MM.1S (cell line): ENCODE measurements at regions not wholly inside any gene's neighbourhood (a gene's known extent, or its start where the extent isn't known, plus 50 kb on each side); places are given as distances from the start of the nearest gene placed in this dataset.

Source experiments
- DNase-seq: peaks from one replicate; pipeline ENCODE4 v3.0.0-alpha.2; 2015
- H2AFZ ChIP-seq: fragments of 300-600 bp; sonication (generic); 2 replicates; pipeline ENCODE4 v1.6.0; 2016; ENCODE audit warnings: antibody characterized with exemption, low read length
- H3F3A ChIP-seq: fragments of 300-600 bp; sonication (generic); 2 replicates; pipeline ENCODE4 v1.6.1; 2016; ENCODE audit warnings: mild to moderate bottlenecking, antibody characterized with exemption, low read length, moderate library complexity, mixed read lengths; ENCODE audit not compliant: insufficient read depth
- H3K27ac ChIP-seq: fragments of 300-600 bp; sonication (generic); 2 replicates; pipeline ENCODE4 v1.5.1; 2016; ENCODE audit warnings: mild to moderate bottlenecking, low read length
- H3K27me3 ChIP-seq: fragments of 300-600 bp; sonication (generic); replicated peaks from 2 replicates; pipeline ENCODE4 v1.6.0; 2016; ENCODE audit warnings: low read length; ENCODE audit not compliant: insufficient read depth
- H3K36me3 ChIP-seq: fragments of 300-600 bp; sonication (generic); replicated peaks from 2 replicates; pipeline ENCODE4 v1.6.1; 2016; ENCODE audit warnings: mild to moderate bottlenecking, low read length, mixed read lengths; ENCODE audit not compliant: insufficient read depth
- H3K4me1 ChIP-seq: fragments of 300-600 bp; sonication (generic); 2 replicates; pipeline ENCODE4 v1.6.1; 2016; ENCODE audit warnings: low read length, mixed read lengths
- H3K4me2 ChIP-seq: fragments of 300-600 bp; sonication (generic); 2 replicates; pipeline ENCODE4 v1.6.0; 2016; ENCODE audit warnings: low read depth, low read length
- H3K4me3 ChIP-seq: fragments of 300-600 bp; sonication (generic); 2 replicates; pipeline ENCODE4 v1.5.1; 2016; ENCODE audit warnings: low read length, mixed read lengths
- H3K79me2 ChIP-seq: fragments of 300-600 bp; sonication (generic); 2 replicates; pipeline ENCODE4 v1.6.1; 2016; ENCODE audit warnings: mixed run types, low read length, mixed read lengths
- H3K9ac ChIP-seq: fragments of 300-600 bp; sonication (generic); 2 replicates; pipeline ENCODE4 v1.6.1; 2016; ENCODE audit warnings: low read length, mixed read lengths
- H3K9me2 ChIP-seq: fragments of 300-600 bp; sonication (generic); replicated peaks from 2 replicates; pipeline ENCODE4 v1.6.1; 2016; ENCODE audit warnings: mild to moderate bottlenecking, low read length, mixed read lengths; ENCODE audit not compliant: insufficient read depth
- H3K9me3 ChIP-seq: fragments of 300-600 bp; sonication (generic); replicated peaks from 2 replicates; pipeline ENCODE4 v1.6.1; 2016; ENCODE audit warnings: mild to moderate bottlenecking, low read length, mixed read lengths; ENCODE audit not compliant: insufficient read depth
- H4K20me1 ChIP-seq: fragments of 300-600 bp; sonication (generic); 2 replicates; pipeline ENCODE4 v1.6.1; 2016; ENCODE audit warnings: mild to moderate bottlenecking, low read length, moderate library complexity, mixed read lengths; ENCODE audit not compliant: insufficient read depth
- EZH2 ChIP-seq: fragments of 300-600 bp; sonication (generic); optimal IDR thresholded peaks from 2 replicates; pipeline ENCODE3; 2017; ENCODE audit warnings: low read depth, mild to moderate bottlenecking, antibody characterized with exemption, low read length, mixed read lengths
- EZH2phosphoT487 ChIP-seq: fragments of 300-600 bp; sonication (generic); IDR thresholded peaks from 2 replicates; pipeline ENCODE4 v1.6.1; 2018; ENCODE audit warnings: antibody characterized with exemption, low read length
- TF ChIP-seq, protein P1 (sequence below): fragments of 300-600 bp; sonication (generic); IDR thresholded peaks from 2 replicates; pipeline ENCODE4 v1.5.1; 2016; ENCODE audit warnings: antibody characterized with exemption, low read length, mixed read lengths

DNA sequence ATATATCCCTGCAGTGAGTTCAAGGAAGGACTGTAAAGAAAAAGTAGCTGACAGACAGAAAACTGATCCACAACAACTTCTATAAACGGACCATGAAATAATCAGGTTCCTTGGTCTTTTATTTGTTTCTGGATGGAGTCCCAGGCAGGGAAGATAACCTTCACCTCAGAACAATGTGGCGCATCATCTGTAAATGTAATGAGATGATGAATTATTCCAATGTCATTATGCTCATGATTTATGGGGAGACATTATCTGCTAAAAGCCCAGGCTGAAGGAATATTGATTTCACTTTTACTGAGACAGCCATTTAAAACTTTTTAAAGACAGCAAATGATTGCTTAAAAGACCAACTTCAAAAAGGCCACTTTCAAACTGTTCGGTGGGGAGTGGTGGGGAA lies 354.9 kb upstream of the ADAMTS9 start:
- Histone ChIP-seq H3F3A (no peaks in the 10 kb centered on the region), H3K27ac (no peak overlapping the region), H3K79me2 (no peaks in the 10 kb centered on the region), H2AFZ (no peak overlapping the region), H3K4me2 (no peak overlapping the region), H4K20me1 (no peaks in the 10 kb centered on the region), H3K27me3 (no peaks in the 10 kb centered on the region), H3K4me1 (no peaks in the 10 kb centered on the region), H3K9me2 (no peaks in the 10 kb centered on the region), H3K9me3 (no peaks in the 10 kb centered on the region), H3K36me3 (no peaks in the 10 kb centered on the region), H3K9ac (no peak overlapping the region), H3K4me3 (no peak overlapping the region)
- no peak for DNase-seq
- TF ChIP-seq, protein P1, sequence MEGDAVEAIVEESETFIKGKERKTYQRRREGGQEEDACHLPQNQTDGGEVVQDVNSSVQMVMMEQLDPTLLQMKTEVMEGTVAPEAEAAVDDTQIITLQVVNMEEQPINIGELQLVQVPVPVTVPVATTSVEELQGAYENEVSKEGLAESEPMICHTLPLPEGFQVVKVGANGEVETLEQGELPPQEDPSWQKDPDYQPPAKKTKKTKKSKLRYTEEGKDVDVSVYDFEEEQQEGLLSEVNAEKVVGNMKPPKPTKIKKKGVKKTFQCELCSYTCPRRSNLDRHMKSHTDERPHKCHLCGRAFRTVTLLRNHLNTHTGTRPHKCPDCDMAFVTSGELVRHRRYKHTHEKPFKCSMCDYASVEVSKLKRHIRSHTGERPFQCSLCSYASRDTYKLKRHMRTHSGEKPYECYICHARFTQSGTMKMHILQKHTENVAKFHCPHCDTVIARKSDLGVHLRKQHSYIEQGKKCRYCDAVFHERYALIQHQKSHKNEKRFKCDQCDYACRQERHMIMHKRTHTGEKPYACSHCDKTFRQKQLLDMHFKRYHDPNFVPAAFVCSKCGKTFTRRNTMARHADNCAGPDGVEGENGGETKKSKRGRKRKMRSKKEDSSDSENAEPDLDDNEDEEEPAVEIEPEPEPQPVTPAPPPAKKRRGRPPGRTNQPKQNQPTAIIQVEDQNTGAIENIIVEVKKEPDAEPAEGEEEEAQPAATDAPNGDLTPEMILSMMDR, result no peak
- no peak for TF ChIP-seq EZH2
- TF ChIP-seq EZH2phosphoT487, result no peak

DNA sequence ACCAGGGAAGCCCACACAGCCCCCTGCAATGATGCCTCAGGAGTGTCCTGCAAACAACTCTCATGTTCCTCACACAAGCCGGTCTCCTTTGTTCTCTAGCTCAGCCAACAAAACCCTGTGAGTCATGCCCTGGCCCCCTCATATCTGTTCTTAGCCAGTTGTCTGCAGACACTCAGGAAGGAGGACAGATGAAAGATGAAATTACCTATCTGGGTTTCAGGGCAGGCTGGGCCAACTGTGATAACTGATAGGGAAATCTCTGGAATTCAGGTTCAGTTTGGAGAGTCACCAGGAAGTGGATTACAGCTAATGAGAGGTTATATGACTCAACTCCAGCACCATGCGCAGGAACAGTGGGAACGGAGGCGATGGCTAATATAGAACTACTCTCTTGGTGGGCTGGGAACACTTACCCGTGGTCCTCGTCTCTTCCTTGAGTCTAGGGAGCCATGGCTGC lies 352.0 kb upstream of the ADAMTS9 start:
- Histone ChIP-seq H3K9ac (no peak overlapping the region), H3K4me1 (no peaks in the 10 kb centered on the region), H3K9me2 (no peaks in the 10 kb centered on the region), H3K27ac (no peak overlapping the region), H3K36me3 (no peaks in the 10 kb centered on the region), H4K20me1 (no peaks in the 10 kb centered on the region), H3K9me3 (no peaks in the 10 kb centered on the region), H3K4me2 (no peak overlapping the region), H3K27me3 (no peaks in the 10 kb centered on the region), H3F3A (no peaks in the 10 kb centered on the region), H3K79me2 (no peaks in the 10 kb centered on the region), H2AFZ (no peak overlapping the region), H3K4me3 (no peak overlapping the region)
- TF ChIP-seq EZH2, result no peak
- TF ChIP-seq, protein P1, result no peak
- no peak for TF ChIP-seq EZH2phosphoT487
- no peak for DNase-seq

DNA sequence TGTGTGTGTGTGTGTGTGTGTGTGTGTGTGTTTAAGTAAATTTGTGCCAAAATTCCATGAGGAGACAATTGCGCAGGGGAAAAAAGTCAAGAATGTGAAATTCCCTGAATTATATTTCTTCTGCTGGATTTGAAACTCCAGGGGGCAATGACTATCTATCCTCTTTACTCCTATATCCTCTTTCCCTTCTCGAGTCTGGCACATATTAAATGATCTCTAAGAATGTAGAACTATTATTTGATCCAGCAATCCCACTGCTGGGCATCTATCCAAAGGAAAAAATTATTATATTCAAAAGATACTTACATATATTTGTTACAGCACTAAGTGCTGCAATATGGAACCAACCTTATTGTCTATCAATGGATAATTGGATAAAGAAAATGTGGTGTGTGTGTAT lies 350.1 kb upstream of the ADAMTS9 start:
- no peak for DNase-seq
- no peak for TF ChIP-seq EZH2phosphoT487
- TF ChIP-seq EZH2, result no peak
- TF ChIP-seq, protein P1, result no peak
- Histone ChIP-seq H3K27me3 (no peaks in the 10 kb centered on the region), H2AFZ (no peak overlapping the region), H3K36me3 (no peaks in the 10 kb centered on the region), H3K4me2 (no peak overlapping the region), H3K9me2 (no peaks in the 10 kb centered on the region), H3K27ac (no peak overlapping the region), H3K4me1 (no peaks in the 10 kb centered on the region), H3K79me2 (no peaks in the 10 kb centered on the region), H3K9me3 (no peaks in the 10 kb centered on the region), H3K9ac (no peak overlapping the region), H3F3A (no peaks in the 10 kb centered on the region), H3K4me3 (no peak overlapping the region), H4K20me1 (no peaks in the 10 kb centered on the region)

DNA sequence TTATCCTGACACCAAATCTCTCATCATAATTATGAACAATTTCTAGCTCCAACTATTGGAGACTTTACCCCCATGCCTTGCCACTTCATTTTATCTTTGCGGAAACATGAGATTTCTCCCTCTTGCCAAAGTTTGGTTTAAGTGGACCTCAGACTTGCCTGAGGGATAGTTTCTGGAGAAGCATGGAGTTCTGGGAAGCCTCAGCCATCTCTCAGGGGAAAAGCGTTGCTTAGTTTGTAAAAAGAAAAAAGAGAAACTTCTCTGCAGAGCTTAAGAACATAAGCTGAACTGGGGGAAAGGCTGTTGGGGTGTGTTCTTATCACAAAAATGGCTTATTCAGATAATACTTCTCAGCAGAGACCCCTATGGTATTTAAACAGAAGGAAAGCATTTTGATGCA lies 347.4 kb upstream of the ADAMTS9 start:
- no peaks in the 10 kb centered on the region for H3K9me2 ChIP-seq
- no peaks in the 10 kb centered on the region for H3K36me3 ChIP-seq
- H3K27me3 ChIP-seq, result no peaks in the 10 kb centered on the region
- H3K4me1 ChIP-seq, result no peaks in the 10 kb centered on the region
- H3K79me2 ChIP-seq, result no peaks in the 10 kb centered on the region
- TF ChIP-seq EZH2phosphoT487 (no peak), EZH2 (no peak)
- TF ChIP-seq, protein P1, result no peak
- no peak overlapping the region for H2AFZ ChIP-seq
- H3K4me2 ChIP-seq, result no peak overlapping the region
- H3K4me3 ChIP-seq, result no peak overlapping the region
- no peaks in the 10 kb centered on the region for H3K9me3 ChIP-seq
- DNase-seq, result no peak
- H4K20me1 ChIP-seq, result no peaks in the 10 kb centered on the region
- H3K9ac ChIP-seq, result no peak overlapping the region
- H3F3A ChIP-seq, result no peaks in the 10 kb centered on the region
- H3K27ac ChIP-seq, result no peak overlapping the region
